HepG2 (cell line): ENCODE measurements at regions not wholly inside any gene's neighbourhood (a gene's known extent, or its start where the extent isn't known, plus 50 kb on each side); places are given as distances from the start of the nearest gene placed in this dataset.

Experiments
- ATAC-seq: fragments of 200-7000 bp; cut with Tn5 transposase; 3 replicates; pipeline ENCODE4 v1.9.1; 2020; ENCODE audit warnings: mild to moderate bottlenecking, moderate library complexity
- BruUV-seq: library from RNA; stranded (reverse); fragments of 400-500 nt; replicated peaks from 2 replicates; lab custom pipeline; 2021; lab: Mats Ljungman, UMichigan
- CTCF ChIA-PET: fragments of 300-600 bp; formaldehyde crosslinking; extraction: SDS; loops from one replicate; lab custom pipeline; 2021; ENCODE audit warnings: low total read pairs, inconsistent platforms, low intra/inter-chr PET ratio; lab: Yijun Ruan, JAX
- POLR2A ChIA-PET: fragments of 350-600 bp; sonication (Branson Sonifier 250); formaldehyde crosslinking; loops from one replicate; lab custom pipeline; 2020; ENCODE audit warnings: antibody characterized with exemption, inconsistent platforms; lab: Yijun Ruan, JAX
- DNase-seq: peaks from one replicate; pipeline ENCODE4 v3.0.0-alpha.2; 2015; ENCODE audit warnings: low spot score
- FAIRE-seq: peaks from 3 replicates; lab custom pipeline; 2011; peaks lifted over from hg19 to GRCh38; lab: Jason Lieb, UNC
- H2AFZ ChIP-seq: one replicate; pipeline ENCODE4 v1.6.1; 2011; ENCODE audit warnings: low read length, inconsistent platforms
- H3K27ac ChIP-seq: fragments of 300-600 bp; 3 replicates; pipeline ENCODE4 v1.8.0; 2011; ENCODE audit warnings: mixed run types, mild to moderate bottlenecking, mixed read lengths, low read length, inconsistent platforms; ENCODE audit not compliant: insufficient read depth; ENCODE audit errors: extremely low read length
- H3K27me3 ChIP-seq, 2 experiments: fragments of 200-600 bp in 1 of 2; 2 replicates in 1 of 2; 3 replicates in 1 of 2; pipeline versions ENCODE4 v1.6.0 to v1.8.0; 2011; ENCODE audit warnings: low read length in 2 of 2, mild to moderate bottlenecking in 2 of 2, moderate library complexity in 2 of 2, inconsistent platforms in 1 of 2; ENCODE audit not compliant: insufficient read depth in 2 of 2, control insufficient read depth in 1 of 2
- H3K36me3 ChIP-seq, 2 experiments: fragments of 200-600 bp in 1 of 2; replicated peaks in 1 of 2; 2 replicates in 1 of 2; 3 replicates in 1 of 2; pipeline versions ENCODE4 v1.5.1 to v1.8.0; 2011; ENCODE audit warnings: low read length in 2 of 2, inconsistent platforms in 1 of 2; ENCODE audit not compliant: insufficient read depth in 2 of 2, control insufficient read depth in 1 of 2
- H3K4me1 ChIP-seq: 2 replicates; pipeline ENCODE4 v1.5.1; 2012; ENCODE audit warnings: low read length, inconsistent platforms; ENCODE audit not compliant: insufficient read depth
- H3K4me2 ChIP-seq: 2 replicates; pipeline ENCODE4 v1.6.0; 2011; ENCODE audit warnings: low read depth, low read length, inconsistent platforms
- H3K4me3 ChIP-seq, 3 experiments: fragments of 200-600 bp in 1 of 3; sonication (generic), shearing (Covaris generic) in 1 of 3; replicated peaks in 1 of 3; 2 replicates each; pipeline ENCODE4 v1.5.1; 2011 to 2016; ENCODE audit warnings: low read length in 3 of 3, inconsistent platforms in 2 of 3, low read depth in 2 of 3, mild to moderate bottlenecking in 2 of 3, control low read depth in 1 of 3, mixed read lengths in 1 of 3; ENCODE audit not compliant: insufficient read depth in 1 of 3
- H3K79me2 ChIP-seq: one replicate; pipeline ENCODE4 v1.6.1; 2011; ENCODE audit warnings: low read length, inconsistent platforms; ENCODE audit not compliant: insufficient read depth
- H3K9ac ChIP-seq: 2 replicates; pipeline ENCODE4 v1.6.0; 2011; ENCODE audit warnings: mild to moderate bottlenecking, low read depth, low read length, inconsistent platforms; ENCODE audit not compliant: insufficient read depth
- H3K9me3 ChIP-seq: 2 replicates; pipeline ENCODE4 v1.5.1; 2012; ENCODE audit warnings: mild to moderate bottlenecking, low read length
- H4K20me1 ChIP-seq: 2 replicates; pipeline ENCODE4 v1.6.0; 2011; ENCODE audit warnings: inconsistent platforms, mild to moderate bottlenecking, low read length, moderate library complexity; ENCODE audit not compliant: insufficient read depth
- AGO2 ChIP-seq: fragments of 200-400 bp; formaldehyde crosslinking; optimal IDR thresholded peaks from 2 replicates; pipeline ENCODE3; 2017; ENCODE audit warnings: mild to moderate bottlenecking, low read depth, low read length, moderate library complexity
- CCDC6 ChIP-seq: sonication (generic); formaldehyde crosslinking; IDR thresholded peaks from 2 replicates; pipeline ENCODE4 v1.8.1; 2022; ENCODE audit warnings: mild to moderate bottlenecking, missing genetic modification reagents, moderate library complexity
- ELF4 ChIP-seq: sonication (generic); formaldehyde crosslinking; IDR thresholded peaks from 2 replicates; pipeline ENCODE4 v1.5.0; 2020; ENCODE audit warnings: missing genetic modification reagents, mild to moderate bottlenecking, moderate library complexity, borderline replicate concordance
- GABPB1 ChIP-seq: IDR thresholded peaks from 2 replicates; pipeline ENCODE4 v1.6.1; 2016; ENCODE audit warnings: mild to moderate bottlenecking, missing genetic modification reagents, moderate library complexity, missing compliant biosample characterization
- HOXA7 ChIP-seq: sonication (generic); formaldehyde crosslinking; IDR thresholded peaks from 2 replicates; pipeline ENCODE4 v1.8.1; 2022; ENCODE audit warnings: mild to moderate bottlenecking, missing genetic modification reagents, moderate library complexity
- KLF16 ChIP-seq, 2 experiments: sonication (generic) in 1 of 2; formaldehyde crosslinking in 1 of 2; IDR thresholded peaks; 2 replicates each; pipeline versions ENCODE4 v1.6.1 to v1.8.0; 2016 to 2023; ENCODE audit warnings: missing genetic modification reagents in 2 of 2, missing compliant biosample characterization in 1 of 2
- NCOR1 ChIP-seq: fragments of 200-600 bp; sonication (generic); IDR thresholded peaks from 2 replicates; pipeline ENCODE4 v1.7.0; 2017; ENCODE audit warnings: antibody characterized with exemption, low read length, borderline replicate concordance
- RFXAP ChIP-seq: sonication (generic); formaldehyde crosslinking; IDR thresholded peaks from 2 replicates; pipeline ENCODE4 v1.4.0; 2020; ENCODE audit warnings: missing genetic modification reagents, borderline replicate concordance
- SOX6 ChIP-seq, 2 experiments: fragments of 450-650 bp in 1 of 2; sonication (generic) in 1 of 2; formaldehyde crosslinking in 1 of 2; IDR thresholded peaks; 2 replicates each; pipeline versions ENCODE4 v1.4.0 to v1.6.1; 2017 to 2020; ENCODE audit warnings: antibody characterized with exemption in 1 of 2, mild to moderate bottlenecking in 1 of 2, missing genetic modification reagents in 1 of 2
- ZNF652 ChIP-seq: IDR thresholded peaks from 2 replicates; pipeline ENCODE4 v1.6.1; 2016; ENCODE audit warnings: low read depth, borderline replicate concordance
- ZNF724P ChIP-seq: sonication (generic); formaldehyde crosslinking; IDR thresholded peaks from 2 replicates; pipeline ENCODE4 v1.8.0; 2022; ENCODE audit warnings: missing genetic modification reagents, borderline replicate concordance
- WGBS: methylation state at CpG from one replicate; pipeline ENCODE4 v1.1.6; 2017; ENCODE audit warnings: low lambda C conversion rate; 5-methylcytosine and 5-hydroxymethylcytosine counted together
- in situ Hi-C: cut with HindIII; loops from 2 replicates; pipeline ENCODE4 v1.10.0; 2017; ENCODE audit warnings: low pct_unique_long_range_greater_than_20kb; ENCODE audit not compliant: extremely low pct_ligation_motif_present
- intact Hi-C: fragments of 100-400 bp; cut with micrococcal nuclease; formaldehyde crosslinking; loops from one replicate; pipeline ENCODE4 v1.10.0; 2022; ENCODE audit not compliant: unreplicated experiment
- TF ChIP-seq, protein P1 (sequence below): sonication (generic); formaldehyde crosslinking; IDR thresholded peaks from 2 replicates; pipeline ENCODE4 v1.4.0; 2020; ENCODE audit warnings: mild to moderate bottlenecking, missing genetic modification reagents
- TF ChIP-seq, protein P2 (sequence below): sonication (generic); formaldehyde crosslinking; IDR thresholded peaks from 2 replicates; pipeline ENCODE4 v1.4.0; 2020; ENCODE audit warnings: missing genetic modification reagents, mild to moderate bottlenecking, borderline replicate concordance
- TF ChIP-seq, protein P3 (sequence below): sonication (generic); formaldehyde crosslinking; IDR thresholded peaks from 2 replicates; pipeline ENCODE4 v1.4.0; 2020; ENCODE audit warnings: mild to moderate bottlenecking, missing genetic modification reagents
- TF ChIP-seq, protein P4 (sequence below): sonication (generic); formaldehyde crosslinking; IDR thresholded peaks from 2 replicates; pipeline ENCODE4 v1.4.0; 2020; ENCODE audit warnings: missing genetic modification reagents
- TF ChIP-seq, protein P5 (sequence below): sonication (generic); formaldehyde crosslinking; IDR thresholded peaks from 2 replicates; pipeline ENCODE4 v1.4.0; 2020; ENCODE audit warnings: missing genetic modification reagents
- TF ChIP-seq, protein P6 (sequence below): sonication (generic); formaldehyde crosslinking; IDR thresholded peaks from 2 replicates; pipeline ENCODE4 v1.4.0; 2020; ENCODE audit warnings: missing genetic modification reagents

DNA sequence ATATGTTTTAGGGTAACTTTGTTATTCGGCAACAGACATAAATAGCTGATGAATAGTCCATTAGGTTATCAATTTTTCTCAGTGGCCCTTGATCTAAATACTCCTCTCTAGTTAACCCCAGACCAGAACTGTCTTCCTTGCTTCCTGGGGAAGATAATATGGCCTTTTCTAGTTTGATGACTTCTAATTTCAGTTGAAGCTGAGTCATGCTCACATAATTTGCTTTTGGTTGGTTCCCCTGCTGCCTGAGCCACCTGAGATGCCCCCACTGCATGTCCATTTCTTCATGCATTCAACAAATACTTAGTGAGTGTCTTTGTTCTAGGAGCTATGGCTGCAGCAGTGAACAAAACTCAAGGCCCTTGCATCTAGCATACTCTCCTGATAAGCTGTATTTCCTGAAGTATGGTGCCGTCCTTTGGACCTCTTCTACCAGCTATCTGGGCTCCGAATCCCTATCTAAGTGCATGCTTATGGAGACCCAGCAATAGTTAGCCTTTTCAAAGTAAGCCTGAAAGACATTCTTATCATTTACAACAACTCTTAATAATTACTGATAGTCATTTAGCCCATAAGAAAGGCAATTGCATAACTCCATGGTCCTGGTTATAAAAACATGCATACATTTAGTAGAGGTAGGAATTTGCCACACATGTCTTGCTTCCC is 84.5 kb upstream of the SLC12A2 start:
- POLR2A ChIA-PET, result no interaction called here
- WGBS, result 55% methylated on average over 3 of the region's 3 CpGs
- no peak for DNase-seq
- no peak for TF ChIP-seq CCDC6 (CRISPR knock-in tag)
- TF ChIP-seq, protein P1, sequence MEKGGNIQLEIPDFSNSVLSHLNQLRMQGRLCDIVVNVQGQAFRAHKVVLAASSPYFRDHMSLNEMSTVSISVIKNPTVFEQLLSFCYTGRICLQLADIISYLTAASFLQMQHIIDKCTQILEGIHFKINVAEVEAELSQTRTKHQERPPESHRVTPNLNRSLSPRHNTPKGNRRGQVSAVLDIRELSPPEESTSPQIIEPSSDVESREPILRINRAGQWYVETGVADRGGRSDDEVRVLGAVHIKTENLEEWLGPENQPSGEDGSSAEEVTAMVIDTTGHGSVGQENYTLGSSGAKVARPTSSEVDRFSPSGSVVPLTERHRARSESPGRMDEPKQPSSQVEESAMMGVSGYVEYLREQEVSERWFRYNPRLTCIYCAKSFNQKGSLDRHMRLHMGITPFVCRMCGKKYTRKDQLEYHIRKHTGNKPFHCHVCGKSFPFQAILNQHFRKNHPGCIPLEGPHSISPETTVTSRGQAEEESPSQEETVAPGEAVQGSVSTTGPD, result no peak
- TF ChIP-seq, protein P2, sequence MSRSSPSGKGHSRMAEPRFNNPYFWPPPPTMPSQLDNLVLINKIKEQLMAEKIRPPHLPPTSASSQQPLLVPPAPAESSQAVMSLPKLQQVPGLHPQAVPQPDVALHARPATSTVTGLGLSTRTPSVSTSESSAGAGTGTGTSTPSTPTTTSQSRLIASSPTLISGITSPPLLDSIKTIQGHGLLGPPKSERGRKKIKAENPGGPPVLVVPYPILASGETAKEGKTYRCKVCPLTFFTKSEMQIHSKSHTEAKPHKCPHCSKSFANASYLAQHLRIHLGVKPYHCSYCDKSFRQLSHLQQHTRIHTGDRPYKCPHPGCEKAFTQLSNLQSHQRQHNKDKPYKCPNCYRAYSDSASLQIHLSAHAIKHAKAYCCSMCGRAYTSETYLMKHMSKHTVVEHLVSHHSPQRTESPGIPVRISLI, result no peak
- TF ChIP-seq, protein P3, sequence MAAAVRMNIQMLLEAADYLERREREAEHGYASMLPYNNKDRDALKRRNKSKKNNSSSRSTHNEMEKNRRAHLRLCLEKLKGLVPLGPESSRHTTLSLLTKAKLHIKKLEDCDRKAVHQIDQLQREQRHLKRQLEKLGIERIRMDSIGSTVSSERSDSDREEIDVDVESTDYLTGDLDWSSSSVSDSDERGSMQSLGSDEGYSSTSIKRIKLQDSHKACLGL (CRISPR knock-in tag), result no peak
- TF ChIP-seq AGO2, result no peak
- no peak for TF ChIP-seq GABPB1 (CRISPR knock-in tag)
- TF ChIP-seq RFXAP (CRISPR knock-in tag), result no peak
- TF ChIP-seq ELF4 (CRISPR knock-in tag), result no peak
- no peak for TF ChIP-seq SOX6 (IDR thresholded peaks at IDR 0.05)
- no peak for TF ChIP-seq SOX6 (CRISPR knock-in tag; IDR thresholded peaks at IDR 0.05)
- TF ChIP-seq KLF16 (CRISPR knock-in tag; IDR thresholded peaks at IDR 0.05), result no peak
- TF ChIP-seq, protein P4, sequence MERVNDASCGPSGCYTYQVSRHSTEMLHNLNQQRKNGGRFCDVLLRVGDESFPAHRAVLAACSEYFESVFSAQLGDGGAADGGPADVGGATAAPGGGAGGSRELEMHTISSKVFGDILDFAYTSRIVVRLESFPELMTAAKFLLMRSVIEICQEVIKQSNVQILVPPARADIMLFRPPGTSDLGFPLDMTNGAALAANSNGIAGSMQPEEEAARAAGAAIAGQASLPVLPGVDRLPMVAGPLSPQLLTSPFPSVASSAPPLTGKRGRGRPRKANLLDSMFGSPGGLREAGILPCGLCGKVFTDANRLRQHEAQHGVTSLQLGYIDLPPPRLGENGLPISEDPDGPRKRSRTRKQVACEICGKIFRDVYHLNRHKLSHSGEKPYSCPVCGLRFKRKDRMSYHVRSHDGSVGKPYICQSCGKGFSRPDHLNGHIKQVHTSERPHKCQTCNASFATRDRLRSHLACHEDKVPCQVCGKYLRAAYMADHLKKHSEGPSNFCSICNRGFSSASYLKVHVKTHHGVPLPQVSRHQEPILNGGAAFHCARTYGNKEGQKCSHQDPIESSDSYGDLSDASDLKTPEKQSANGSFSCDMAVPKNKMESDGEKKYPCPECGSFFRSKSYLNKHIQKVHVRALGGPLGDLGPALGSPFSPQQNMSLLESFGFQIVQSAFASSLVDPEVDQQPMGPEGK (CRISPR knock-in tag), result no peak
- TF ChIP-seq ZNF652 (CRISPR knock-in tag), result no peak
- TF ChIP-seq, protein P5, sequence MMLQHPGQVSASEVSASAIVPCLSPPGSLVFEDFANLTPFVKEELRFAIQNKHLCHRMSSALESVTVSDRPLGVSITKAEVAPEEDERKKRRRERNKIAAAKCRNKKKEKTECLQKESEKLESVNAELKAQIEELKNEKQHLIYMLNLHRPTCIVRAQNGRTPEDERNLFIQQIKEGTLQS (CRISPR knock-in tag), result no peak
- no peak for TF ChIP-seq ZNF724P (CRISPR knock-in tag)
- TF ChIP-seq NCOR1, result no peak
- TF ChIP-seq HOXA7 (CRISPR knock-in tag), result no peak
- TF ChIP-seq, protein P6, sequence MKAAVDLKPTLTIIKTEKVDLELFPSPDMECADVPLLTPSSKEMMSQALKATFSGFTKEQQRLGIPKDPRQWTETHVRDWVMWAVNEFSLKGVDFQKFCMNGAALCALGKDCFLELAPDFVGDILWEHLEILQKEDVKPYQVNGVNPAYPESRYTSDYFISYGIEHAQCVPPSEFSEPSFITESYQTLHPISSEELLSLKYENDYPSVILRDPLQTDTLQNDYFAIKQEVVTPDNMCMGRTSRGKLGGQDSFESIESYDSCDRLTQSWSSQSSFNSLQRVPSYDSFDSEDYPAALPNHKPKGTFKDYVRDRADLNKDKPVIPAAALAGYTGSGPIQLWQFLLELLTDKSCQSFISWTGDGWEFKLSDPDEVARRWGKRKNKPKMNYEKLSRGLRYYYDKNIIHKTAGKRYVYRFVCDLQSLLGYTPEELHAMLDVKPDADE (CRISPR knock-in tag), result no peak

More for the DNA sequence above, 84.5 kb upstream of the SLC12A2 start:
- H2AFZ ChIP-seq, result no peak overlapping the region
- CTCF ChIA-PET, result no interaction called here
- H3K4me2 ChIP-seq, result no peak overlapping the region
- intact Hi-C loops, result no loop called here
- ATAC-seq (no peak), FAIRE-seq (no peak)
- no peaks in the 10 kb centered on the region for H3K27me3 ChIP-seq
- H3K9ac ChIP-seq, result no peak overlapping the region
- H3K4me1 ChIP-seq, result no peaks in the 10 kb centered on the region
- no TSS peak for BruUV-seq
- no peaks in the 10 kb centered on the region for H3K79me2 ChIP-seq
- no peaks in the 10 kb centered on the region for H4K20me1 ChIP-seq
- H3K27ac ChIP-seq, result no peak overlapping the region
- H3K36me3 ChIP-seq, result no peaks in the 10 kb centered on the region
- H3K4me3 ChIP-seq, result no peak overlapping the region
- in situ Hi-C loops, result no loop called here
- H3K9me3 ChIP-seq, result no peaks in the 10 kb centered on the region
